HepG2 (cell line): ENCODE measurements at regions not wholly inside any gene's neighbourhood (a gene's known extent, or its start where the extent isn't known, plus 50 kb on each side); places are given as distances from the start of the nearest gene placed in this dataset.

Experiments
- ATAC-seq: fragments of 200-7000 bp; cut with Tn5 transposase; 3 replicates; pipeline ENCODE4 v1.9.1; 2020; ENCODE audit warnings: mild to moderate bottlenecking, moderate library complexity
- BruUV-seq: library from RNA; stranded (reverse); fragments of 400-500 nt; replicated peaks from 2 replicates; lab custom pipeline; 2021; lab: Mats Ljungman, UMichigan
- CTCF ChIA-PET: fragments of 300-600 bp; formaldehyde crosslinking; extraction: SDS; loops from one replicate; lab custom pipeline; 2021; ENCODE audit warnings: low total read pairs, inconsistent platforms, low intra/inter-chr PET ratio; lab: Yijun Ruan, JAX
- POLR2A ChIA-PET: fragments of 350-600 bp; sonication (Branson Sonifier 250); formaldehyde crosslinking; loops from one replicate; lab custom pipeline; 2020; ENCODE audit warnings: antibody characterized with exemption, inconsistent platforms; lab: Yijun Ruan, JAX
- DNase-seq: peaks from one replicate; pipeline ENCODE4 v3.0.0-alpha.2; 2015; ENCODE audit warnings: low spot score
- FAIRE-seq: peaks from 3 replicates; lab custom pipeline; 2011; peaks lifted over from hg19 to GRCh38; lab: Jason Lieb, UNC
- H2AFZ ChIP-seq: one replicate; pipeline ENCODE4 v1.6.1; 2011; ENCODE audit warnings: low read length, inconsistent platforms
- H3K27ac ChIP-seq: fragments of 300-600 bp; 3 replicates; pipeline ENCODE4 v1.8.0; 2011; ENCODE audit warnings: mixed run types, mild to moderate bottlenecking, mixed read lengths, low read length, inconsistent platforms; ENCODE audit not compliant: insufficient read depth; ENCODE audit errors: extremely low read length
- H3K27me3 ChIP-seq, 2 experiments: fragments of 200-600 bp in 1 of 2; 2 replicates in 1 of 2; 3 replicates in 1 of 2; pipeline versions ENCODE4 v1.6.0 to v1.8.0; 2011; ENCODE audit warnings: low read length in 2 of 2, mild to moderate bottlenecking in 2 of 2, moderate library complexity in 2 of 2, inconsistent platforms in 1 of 2; ENCODE audit not compliant: insufficient read depth in 2 of 2, control insufficient read depth in 1 of 2
- H3K36me3 ChIP-seq, 2 experiments: fragments of 200-600 bp in 1 of 2; replicated peaks in 1 of 2; 2 replicates in 1 of 2; 3 replicates in 1 of 2; pipeline versions ENCODE4 v1.5.1 to v1.8.0; 2011; ENCODE audit warnings: low read length in 2 of 2, inconsistent platforms in 1 of 2; ENCODE audit not compliant: insufficient read depth in 2 of 2, control insufficient read depth in 1 of 2
- H3K4me1 ChIP-seq: 2 replicates; pipeline ENCODE4 v1.5.1; 2012; ENCODE audit warnings: low read length, inconsistent platforms; ENCODE audit not compliant: insufficient read depth
- H3K4me2 ChIP-seq: 2 replicates; pipeline ENCODE4 v1.6.0; 2011; ENCODE audit warnings: low read depth, low read length, inconsistent platforms
- H3K4me3 ChIP-seq, 3 experiments: fragments of 200-600 bp in 1 of 3; sonication (generic), shearing (Covaris generic) in 1 of 3; replicated peaks in 1 of 3; 2 replicates each; pipeline ENCODE4 v1.5.1; 2011 to 2016; ENCODE audit warnings: low read length in 3 of 3, inconsistent platforms in 2 of 3, low read depth in 2 of 3, mild to moderate bottlenecking in 2 of 3, control low read depth in 1 of 3, mixed read lengths in 1 of 3; ENCODE audit not compliant: insufficient read depth in 1 of 3
- H3K79me2 ChIP-seq: one replicate; pipeline ENCODE4 v1.6.1; 2011; ENCODE audit warnings: low read length, inconsistent platforms; ENCODE audit not compliant: insufficient read depth
- H3K9ac ChIP-seq: 2 replicates; pipeline ENCODE4 v1.6.0; 2011; ENCODE audit warnings: mild to moderate bottlenecking, low read depth, low read length, inconsistent platforms; ENCODE audit not compliant: insufficient read depth
- H3K9me3 ChIP-seq: 2 replicates; pipeline ENCODE4 v1.5.1; 2012; ENCODE audit warnings: mild to moderate bottlenecking, low read length
- H4K20me1 ChIP-seq: 2 replicates; pipeline ENCODE4 v1.6.0; 2011; ENCODE audit warnings: inconsistent platforms, mild to moderate bottlenecking, low read length, moderate library complexity; ENCODE audit not compliant: insufficient read depth
- ATF3 ChIP-seq: sonication (generic); formaldehyde crosslinking; IDR thresholded peaks from 2 replicates; pipeline ENCODE4 v1.4.0; 2020; ENCODE audit warnings: missing genetic modification reagents
- BRCA1 ChIP-seq: sonication (generic); formaldehyde crosslinking; IDR thresholded peaks from 2 replicates; pipeline ENCODE4 v1.4.0; 2020; ENCODE audit warnings: missing genetic modification reagents
- CCAR2 ChIP-seq: fragments of 200-400 bp; formaldehyde crosslinking; optimal IDR thresholded peaks from 2 replicates; pipeline ENCODE3; 2018; ENCODE audit warnings: low read depth, mild to moderate bottlenecking, low read length, moderate library complexity
- IKZF4 ChIP-seq: sonication (generic); formaldehyde crosslinking; IDR thresholded peaks from 2 replicates; pipeline ENCODE4 v1.5.1; 2020; ENCODE audit warnings: borderline replicate concordance, mild to moderate bottlenecking, low read depth, missing genetic modification reagents; ENCODE audit errors: not compliant biosample characterization
- MEIS2 ChIP-seq: sonication (generic); formaldehyde crosslinking; IDR thresholded peaks from 2 replicates; pipeline ENCODE4 v1.9.0; 2021; ENCODE audit warnings: mild to moderate bottlenecking, missing genetic modification reagents
- PAX8 ChIP-seq: sonication (generic); formaldehyde crosslinking; IDR thresholded peaks from 2 replicates; pipeline ENCODE4 v1.8.0; 2022; ENCODE audit warnings: mild to moderate bottlenecking, missing genetic modification reagents, borderline replicate concordance
- PHF21A ChIP-seq: sonication (generic); formaldehyde crosslinking; IDR thresholded peaks from 2 replicates; pipeline ENCODE4 v1.5.0; 2020; ENCODE audit warnings: mild to moderate bottlenecking, missing genetic modification reagents
- RBM39 ChIP-seq: fragments of 200-400 bp; formaldehyde crosslinking; IDR thresholded peaks from one replicate; pipeline ENCODE4 v1.6.1; 2018; ENCODE audit warnings: antibody characterized with exemption, mild to moderate bottlenecking, low read depth, low read length; ENCODE audit not compliant: poor library complexity, severe bottlenecking
- YEATS4 ChIP-seq: sonication (generic); formaldehyde crosslinking; IDR thresholded peaks from 2 replicates; pipeline ENCODE4 v1.4.0; 2020; ENCODE audit warnings: missing genetic modification reagents, borderline replicate concordance
- ZNF280B ChIP-seq: sonication (generic); formaldehyde crosslinking; IDR thresholded peaks from 2 replicates; pipeline ENCODE4 v1.5.0; 2020; ENCODE audit warnings: missing genetic modification reagents, mild to moderate bottlenecking, borderline replicate concordance
- ZNF503 ChIP-seq: sonication (generic); formaldehyde crosslinking; IDR thresholded peaks from 2 replicates; pipeline ENCODE4 v1.4.0; 2020; ENCODE audit warnings: missing genetic modification reagents
- ZNF629 ChIP-seq: sonication (generic); formaldehyde crosslinking; conservative IDR thresholded peaks from 2 replicates; pipeline ENCODE4 v1.5.0; 2020; ENCODE audit warnings: missing genetic modification reagents
- WGBS: methylation state at CpG from one replicate; pipeline ENCODE4 v1.1.6; 2017; ENCODE audit warnings: low lambda C conversion rate; 5-methylcytosine and 5-hydroxymethylcytosine counted together
- in situ Hi-C: cut with HindIII; loops from 2 replicates; pipeline ENCODE4 v1.10.0; 2017; ENCODE audit warnings: low pct_unique_long_range_greater_than_20kb; ENCODE audit not compliant: extremely low pct_ligation_motif_present
- intact Hi-C: fragments of 100-400 bp; cut with micrococcal nuclease; formaldehyde crosslinking; loops from one replicate; pipeline ENCODE4 v1.10.0; 2022; ENCODE audit not compliant: unreplicated experiment
- TF ChIP-seq, protein P1 (sequence below): sonication (generic); formaldehyde crosslinking; IDR thresholded peaks from 2 replicates; pipeline ENCODE4 v1.4.0; 2020; ENCODE audit warnings: missing genetic modification reagents, borderline replicate concordance
- TF ChIP-seq, protein P2 (sequence below): sonication (generic); formaldehyde crosslinking; IDR thresholded peaks from 2 replicates; pipeline ENCODE4 v1.5.0; 2020; ENCODE audit warnings: mild to moderate bottlenecking, missing genetic modification reagents

DNA sequence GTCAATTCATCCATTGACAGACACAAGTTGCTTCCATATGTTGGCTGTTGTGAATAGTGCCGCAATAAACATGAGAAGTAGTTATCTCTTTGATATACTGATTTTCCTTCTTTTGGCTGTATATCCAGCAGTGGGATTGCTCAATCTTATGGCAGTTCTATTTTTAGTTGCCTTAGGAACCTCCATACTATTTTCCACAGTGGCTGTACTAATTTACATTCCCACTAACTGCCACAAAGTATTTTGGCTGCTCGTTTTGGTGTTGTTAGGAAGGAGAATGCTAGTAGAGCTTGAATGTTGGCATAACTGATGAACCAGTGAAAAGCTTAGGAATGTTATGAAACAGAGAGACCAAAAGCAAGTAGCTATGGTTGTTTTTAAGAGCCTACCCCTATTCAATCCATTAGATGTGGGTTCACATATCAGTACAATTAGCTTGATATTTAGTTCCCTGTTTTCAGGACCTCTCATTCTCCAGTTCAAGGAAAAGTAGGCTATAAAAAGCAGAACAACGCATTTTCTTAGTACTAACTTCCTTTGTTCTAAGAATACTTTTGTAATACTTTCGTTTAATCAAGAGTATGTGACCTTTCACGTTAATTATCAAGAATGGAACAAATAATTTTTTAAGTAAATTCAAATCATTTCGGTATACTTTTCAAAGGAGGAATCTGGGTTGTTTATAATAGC, 100.3 kb downstream of the FAS start:
- FAIRE-seq = no peak
- H3K27ac ChIP-seq = no peak overlapping the region
- ChIA-PET CTCF (no interaction called here), POLR2A (no interaction called here)
- no TSS peak for BruUV-seq
- 25% methylated on average over 6 of the region's 6 CpGs for WGBS
- H3K79me2 ChIP-seq = no peaks in the 10 kb centered on the region
- H3K9me3 ChIP-seq = no peaks in the 10 kb centered on the region
- in situ Hi-C loops = no loop called here
- TF ChIP-seq YEATS4 (CRISPR knock-in tag) = no peak
- no peak for TF ChIP-seq MEIS2 (CRISPR knock-in tag)
- no peak for TF ChIP-seq IKZF4 (CRISPR knock-in tag)
- TF ChIP-seq, protein P1, sequence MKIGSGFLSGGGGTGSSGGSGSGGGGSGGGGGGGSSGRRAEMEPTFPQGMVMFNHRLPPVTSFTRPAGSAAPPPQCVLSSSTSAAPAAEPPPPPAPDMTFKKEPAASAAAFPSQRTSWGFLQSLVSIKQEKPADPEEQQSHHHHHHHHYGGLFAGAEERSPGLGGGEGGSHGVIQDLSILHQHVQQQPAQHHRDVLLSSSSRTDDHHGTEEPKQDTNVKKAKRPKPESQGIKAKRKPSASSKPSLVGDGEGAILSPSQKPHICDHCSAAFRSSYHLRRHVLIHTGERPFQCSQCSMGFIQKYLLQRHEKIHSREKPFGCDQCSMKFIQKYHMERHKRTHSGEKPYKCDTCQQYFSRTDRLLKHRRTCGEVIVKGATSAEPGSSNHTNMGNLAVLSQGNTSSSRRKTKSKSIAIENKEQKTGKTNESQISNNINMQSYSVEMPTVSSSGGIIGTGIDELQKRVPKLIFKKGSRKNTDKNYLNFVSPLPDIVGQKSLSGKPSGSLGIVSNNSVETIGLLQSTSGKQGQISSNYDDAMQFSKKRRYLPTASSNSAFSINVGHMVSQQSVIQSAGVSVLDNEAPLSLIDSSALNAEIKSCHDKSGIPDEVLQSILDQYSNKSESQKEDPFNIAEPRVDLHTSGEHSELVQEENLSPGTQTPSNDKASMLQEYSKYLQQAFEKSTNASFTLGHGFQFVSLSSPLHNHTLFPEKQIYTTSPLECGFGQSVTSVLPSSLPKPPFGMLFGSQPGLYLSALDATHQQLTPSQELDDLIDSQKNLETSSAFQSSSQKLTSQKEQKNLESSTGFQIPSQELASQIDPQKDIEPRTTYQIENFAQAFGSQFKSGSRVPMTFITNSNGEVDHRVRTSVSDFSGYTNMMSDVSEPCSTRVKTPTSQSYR = no peak
- no peak for TF ChIP-seq BRCA1 (CRISPR knock-in tag)
- no peak for TF ChIP-seq ZNF280B (CRISPR knock-in tag)
- TF ChIP-seq, protein P2, sequence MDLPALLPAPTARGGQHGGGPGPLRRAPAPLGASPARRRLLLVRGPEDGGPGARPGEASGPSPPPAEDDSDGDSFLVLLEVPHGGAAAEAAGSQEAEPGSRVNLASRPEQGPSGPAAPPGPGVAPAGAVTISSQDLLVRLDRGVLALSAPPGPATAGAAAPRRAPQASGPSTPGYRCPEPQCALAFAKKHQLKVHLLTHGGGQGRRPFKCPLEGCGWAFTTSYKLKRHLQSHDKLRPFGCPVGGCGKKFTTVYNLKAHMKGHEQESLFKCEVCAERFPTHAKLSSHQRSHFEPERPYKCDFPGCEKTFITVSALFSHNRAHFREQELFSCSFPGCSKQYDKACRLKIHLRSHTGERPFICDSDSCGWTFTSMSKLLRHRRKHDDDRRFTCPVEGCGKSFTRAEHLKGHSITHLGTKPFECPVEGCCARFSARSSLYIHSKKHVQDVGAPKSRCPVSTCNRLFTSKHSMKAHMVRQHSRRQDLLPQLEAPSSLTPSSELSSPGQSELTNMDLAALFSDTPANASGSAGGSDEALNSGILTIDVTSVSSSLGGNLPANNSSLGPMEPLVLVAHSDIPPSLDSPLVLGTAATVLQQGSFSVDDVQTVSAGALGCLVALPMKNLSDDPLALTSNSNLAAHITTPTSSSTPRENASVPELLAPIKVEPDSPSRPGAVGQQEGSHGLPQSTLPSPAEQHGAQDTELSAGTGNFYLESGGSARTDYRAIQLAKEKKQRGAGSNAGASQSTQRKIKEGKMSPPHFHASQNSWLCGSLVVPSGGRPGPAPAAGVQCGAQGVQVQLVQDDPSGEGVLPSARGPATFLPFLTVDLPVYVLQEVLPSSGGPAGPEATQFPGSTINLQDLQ (CRISPR knock-in tag) = no peak
- no peak for TF ChIP-seq ZNF629 (CRISPR knock-in tag)
- no peak for TF ChIP-seq CCAR2
- TF ChIP-seq ZNF503 (CRISPR knock-in tag) = no peak
- TF ChIP-seq PAX8 (CRISPR knock-in tag) = no peak
- TF ChIP-seq ATF3 = no peak
- TF ChIP-seq PHF21A (CRISPR knock-in tag) = no peak
- no peak for TF ChIP-seq RBM39
- H2AFZ ChIP-seq = no peak overlapping the region
- no peak for ATAC-seq
- no peak overlapping the region for H3K4me3 ChIP-seq
- H3K4me1 ChIP-seq = no peaks in the 10 kb centered on the region
- intact Hi-C loops = no loop called here
- no peaks in the 10 kb centered on the region; a peak in 1 of 5 replicates for H3K27me3 ChIP-seq
- no peaks in the 10 kb centered on the region for H4K20me1 ChIP-seq
- H3K36me3 ChIP-seq = no peaks in the 10 kb centered on the region
- H3K4me2 ChIP-seq = no peak overlapping the region
- no peak for DNase-seq
- no peak overlapping the region for H3K9ac ChIP-seq
